Natural killer cell treated with Interleukin-12 subunit alpha and Interleukin-12 subunit beta and Interleukin-15 and Interleukin-18, amount 100 ng/mL, for 72 hours (primary cell): ENCODE measurements at regions not wholly inside any gene's neighbourhood (a gene's known extent, or its start where the extent isn't known, plus 50 kb on each side); places are given as distances from the start of the nearest gene placed in this dataset.
"Not testable (repeated sequence)": the region's sequence is repeated elsewhere in the genome, so short reads cannot be mapped to it uniquely, and the experiment has no call there.

Experiments used
- ATAC-seq, 2 donors: fragments of 150-1000 bp; cut with Tn5 transposase in 1 of 2; sonication (Bioruptor Pico), chemical (Tn5 transposase) in 1 of 2; 2 replicates each; pipeline ENCODE4 v1.10.0; 2021
- DNase-seq: peaks from one replicate; pipeline ENCODE4 v3.0.0; 2022; ENCODE audit warnings: low spot score
- H3K27ac Mint-ChIP-seq, 2 donors: 1 replicate in 1 of 2; 2 replicates in 1 of 2; pipeline ENCODE4 v1.8.0; 2022; ENCODE audit warnings: mixed read lengths in 2 of 2, mild to moderate bottlenecking in 1 of 2, moderate library complexity in 1 of 2
- H3K27me3 Mint-ChIP-seq, 2 donors: 1 replicate in 1 of 2; 2 replicates in 1 of 2; pipeline ENCODE4 v1.8.0; 2022; ENCODE audit warnings: mixed read lengths in 2 of 2
- H3K36me3 Mint-ChIP-seq: one replicate; pipeline ENCODE4 v1.8.0; 2022; ENCODE audit warnings: mixed read lengths
- H3K4me1 Mint-ChIP-seq, 2 donors: 1 replicate in 1 of 2; 2 replicates in 1 of 2; pipeline ENCODE4 v1.8.0; 2022; ENCODE audit warnings: low read depth in 2 of 2, mixed read lengths in 2 of 2, mild to moderate bottlenecking in 1 of 2
- H3K4me3 Mint-ChIP-seq: one replicate; pipeline ENCODE4 v1.8.0; 2022; ENCODE audit warnings: mixed read lengths
- H3K9me3 Mint-ChIP-seq: 2 replicates; pipeline ENCODE4 v1.8.0; 2022; ENCODE audit warnings: mixed read lengths

DNA sequence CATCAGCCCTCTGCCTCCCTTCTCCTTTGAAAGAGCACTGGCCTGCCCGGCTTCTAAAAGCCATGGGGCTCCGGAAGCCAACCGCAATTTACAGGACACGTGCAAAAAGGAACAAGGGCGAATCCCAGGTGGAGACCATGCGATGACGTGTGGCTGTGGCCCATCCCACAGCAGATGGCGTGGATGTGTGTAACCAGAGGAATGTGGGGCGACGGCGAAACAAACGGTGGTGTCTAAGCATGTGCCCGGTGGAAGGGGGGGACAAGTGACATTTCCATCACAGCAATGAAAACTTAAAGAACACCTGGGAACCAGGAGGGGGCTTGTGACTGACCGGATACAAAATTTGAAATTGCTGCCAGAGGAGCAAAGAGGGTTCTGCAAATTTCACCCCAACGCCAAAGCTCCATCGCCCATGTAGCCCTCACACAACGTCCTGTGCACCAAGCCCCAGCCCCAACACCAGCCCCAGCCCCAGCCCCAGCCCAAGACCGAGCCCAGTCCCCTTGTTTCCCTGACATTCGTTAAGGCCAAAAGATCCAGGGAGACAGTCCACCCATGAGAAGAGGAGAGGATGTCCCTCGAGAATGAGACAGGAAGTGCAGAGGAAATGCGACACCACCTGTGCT lies 159.7 kb upstream of the ZNF337 start:
- Mint-ChIP-seq H3K4me1 (peaks cover 38 to 45% of the 10 kb centered on the region in 2 donors), H3K4me3 (peak overlapping the region; percentile 81), H3K27me3 (peaks cover 20 to 35% of the 10 kb centered on the region in 2 donors), H3K36me3 (peaks cover 4% of the 10 kb centered on the region), H3K27ac (no peak overlapping the region), H3K9me3 (no peaks in the 10 kb centered on the region)
- no peak for DNase-seq
- ATAC-seq: no peak

DNA sequence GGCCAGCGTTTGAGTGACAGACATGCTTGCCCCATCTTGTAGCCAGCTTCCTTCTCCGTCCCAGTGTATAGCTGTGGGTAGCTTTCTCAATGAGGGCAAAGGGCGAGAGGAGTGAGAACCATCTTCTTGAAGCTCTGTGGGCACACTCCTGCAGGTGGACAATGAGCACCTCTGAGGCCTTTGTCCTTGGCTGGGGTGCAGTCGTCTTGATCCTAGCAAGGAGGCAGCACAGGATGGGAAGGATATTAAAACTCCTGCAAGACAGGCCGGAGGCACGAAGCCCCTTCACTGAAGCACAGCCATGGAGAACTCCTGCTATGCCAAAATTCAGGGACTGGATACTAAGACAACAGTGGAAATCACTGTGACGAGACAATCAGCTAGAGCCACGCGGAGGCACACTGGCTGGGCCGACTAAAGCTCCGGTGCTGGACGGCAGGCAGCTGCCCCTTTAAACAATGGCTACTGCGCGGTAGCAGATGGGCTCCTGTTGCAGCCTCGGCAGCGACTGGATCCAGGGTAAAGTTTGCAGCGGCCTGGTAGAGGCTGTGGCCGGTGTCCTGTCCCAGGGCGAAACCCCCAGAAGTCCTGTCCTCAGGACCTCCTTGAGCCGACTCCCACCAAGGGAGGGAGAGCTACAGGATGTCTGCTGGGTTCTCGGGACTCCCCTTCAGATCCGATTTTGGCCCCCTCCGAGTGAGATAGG lies 159.0 kb upstream of the ZNF337 start:
- not testable (repeated sequence) for H3K4me3 Mint-ChIP-seq, ATAC-seq, DNase-seq, H3K9me3 Mint-ChIP-seq, H3K36me3 Mint-ChIP-seq, H3K27ac Mint-ChIP-seq
- peaks cover 15 to 29% of the 10 kb centered on the region in 2 donors for H3K27me3 Mint-ChIP-seq
- H3K4me1 Mint-ChIP-seq: peaks cover 30 to 38% of the 10 kb centered on the region in 2 donors

DNA sequence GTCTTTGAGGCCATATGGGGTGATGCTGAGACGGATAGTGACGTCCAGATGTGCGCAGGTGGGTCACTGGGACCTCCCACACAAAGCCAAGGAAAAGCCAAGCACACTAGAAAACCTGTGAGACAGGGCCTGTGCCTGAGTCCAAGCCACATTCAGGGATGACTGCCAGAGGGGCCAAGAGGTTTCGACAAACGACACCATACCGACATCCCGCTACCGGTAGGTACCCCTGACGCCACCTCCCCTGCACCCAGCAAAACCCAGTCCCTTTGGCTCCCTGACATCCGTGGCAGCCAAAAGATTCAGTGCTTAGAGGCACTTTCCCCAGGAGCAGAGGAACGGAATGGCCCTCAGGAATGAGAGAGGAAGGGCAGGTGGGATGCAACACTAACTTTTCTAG lies 158.0 kb upstream of the ZNF337 start:
- Mint-ChIP-seq H3K27me3 (peaks cover 10 to 24% of the 10 kb centered on the region in 2 donors), H3K4me1 (peaks cover 27 to 33% of the 10 kb centered on the region in 2 donors), H3K4me3 (peak overlapping the region; percentile 77)
- H3K9me3 Mint-ChIP-seq, H3K36me3 Mint-ChIP-seq, H3K27ac Mint-ChIP-seq, DNase-seq, ATAC-seq: not testable (repeated sequence)

DNA sequence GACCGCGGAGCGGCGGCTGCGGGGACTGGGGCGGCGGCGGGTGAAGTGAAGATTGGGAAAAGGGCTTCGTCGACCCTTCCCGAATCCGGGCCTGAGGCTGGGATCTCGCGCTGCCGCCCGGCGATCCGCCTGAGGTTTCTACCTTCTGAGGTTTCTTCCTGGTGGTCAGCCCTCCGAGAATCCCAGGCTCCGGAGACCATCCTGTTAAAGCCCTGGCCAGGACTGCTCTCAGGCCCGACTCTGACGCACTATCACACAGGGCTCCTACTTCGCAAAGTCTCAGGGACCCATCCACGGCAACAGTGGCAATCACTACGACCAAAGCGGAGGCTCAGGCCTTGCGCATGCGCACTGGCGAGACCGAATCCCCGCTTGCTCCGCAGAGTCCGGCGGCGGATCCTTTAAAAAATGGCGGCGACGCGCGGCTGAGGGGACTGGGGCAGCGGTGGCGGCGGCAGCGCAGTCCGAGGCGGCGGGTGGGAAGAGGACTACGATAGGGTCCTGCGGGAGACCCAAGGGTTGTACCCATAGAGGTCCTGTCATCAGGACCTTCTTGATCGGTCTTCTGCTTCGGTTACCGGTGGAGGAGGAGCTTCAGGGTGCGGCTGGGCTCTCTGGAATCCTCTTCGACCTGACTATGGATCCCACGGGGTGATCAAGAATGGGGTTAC lies 157.2 kb upstream of the ZNF337 start:
- H3K9me3 Mint-ChIP-seq, H3K36me3 Mint-ChIP-seq: not testable (repeated sequence)
- ATAC-seq (peak; percentile 81 to 91), DNase-seq (peak; percentile 92)
- H3K4me1 Mint-ChIP-seq: peaks cover 22 to 26% of the 10 kb centered on the region in 2 donors
- H3K27me3 Mint-ChIP-seq: peaks cover 8 to 16% of the 10 kb centered on the region in 2 donors
- H3K27ac Mint-ChIP-seq: peak overlapping the region; percentile 73 to 78
- peak overlapping the region; percentile 77 for H3K4me3 Mint-ChIP-seq

DNA sequence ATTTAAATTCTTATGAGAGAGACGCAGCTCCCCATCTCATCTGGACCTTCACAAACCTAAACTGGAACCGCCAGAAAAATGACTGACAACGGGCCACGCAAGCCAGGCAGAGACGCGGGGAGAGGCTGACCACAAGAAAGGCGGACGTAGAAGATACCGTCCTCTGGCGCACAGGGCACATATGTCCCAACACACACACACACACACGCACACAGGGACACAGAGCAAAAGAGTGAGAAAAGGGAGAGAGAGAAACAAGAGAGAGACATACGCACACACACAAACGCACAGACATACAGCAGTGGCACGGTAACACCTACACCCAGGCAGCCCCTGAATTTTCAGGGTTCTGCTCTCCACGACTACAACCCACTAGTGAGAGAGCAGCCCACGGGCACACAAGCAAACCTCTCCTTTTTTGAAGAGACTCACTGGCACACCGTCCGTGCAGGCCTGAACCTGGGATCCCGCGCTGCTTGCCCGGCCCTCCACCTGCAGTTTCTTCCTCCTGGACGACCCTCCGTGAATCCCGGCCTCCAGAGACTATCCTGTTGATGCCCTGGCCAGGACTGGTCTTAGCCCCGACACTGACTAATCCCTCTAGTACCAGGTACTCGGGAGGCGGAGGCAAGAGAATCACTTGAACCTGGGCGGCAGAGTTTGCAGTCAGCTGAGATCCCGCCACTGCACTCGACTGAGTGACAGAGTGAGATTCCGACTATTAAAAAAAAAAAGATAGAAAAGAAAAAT lies 156.5 kb upstream of the ZNF337 start:
- DNase-seq: not testable (repeated sequence)
- peaks cover 22 to 26% of the 10 kb centered on the region in 2 donors for H3K4me1 Mint-ChIP-seq
- peak overlapping the region; percentile 73 to 78 for H3K27ac Mint-ChIP-seq

DNA sequence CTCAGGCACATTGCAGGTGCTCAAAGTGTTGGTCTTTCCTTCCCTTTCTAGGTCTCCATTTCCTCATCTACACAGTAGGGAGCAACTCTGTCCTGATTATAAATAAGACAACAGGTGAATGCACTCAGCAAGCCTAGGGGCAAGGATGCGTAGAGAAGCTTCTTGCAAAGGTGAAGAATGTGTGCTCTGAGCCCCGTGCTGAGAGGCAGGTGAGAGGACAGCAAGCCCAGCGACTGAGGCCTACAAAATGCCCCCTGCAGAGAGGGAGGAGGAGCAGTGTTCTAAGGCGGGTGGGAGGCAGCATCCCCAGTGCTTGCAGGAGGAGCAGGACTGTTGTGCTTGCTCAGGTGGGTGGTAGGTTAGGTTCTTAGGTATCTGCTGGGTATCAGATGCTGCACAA lies 153.5 kb upstream of the ZNF337 start:
- DNase-seq, H3K27me3 Mint-ChIP-seq, H3K27ac Mint-ChIP-seq, H3K36me3 Mint-ChIP-seq, H3K9me3 Mint-ChIP-seq, ATAC-seq, H3K4me3 Mint-ChIP-seq: not testable (repeated sequence)
- H3K4me1 Mint-ChIP-seq: peaks cover 14 to 19% of the 10 kb centered on the region in 2 donors

More for the DNA sequence above, 156.5 kb upstream of the ZNF337 start:
- Mint-ChIP-seq H3K4me3 (peak overlapping the region; percentile 77), H3K27me3 (peaks cover 8 to 15% of the 10 kb centered on the region in 2 donors)
- not testable (repeated sequence) for H3K36me3 Mint-ChIP-seq, H3K9me3 Mint-ChIP-seq, ATAC-seq

DNA sequence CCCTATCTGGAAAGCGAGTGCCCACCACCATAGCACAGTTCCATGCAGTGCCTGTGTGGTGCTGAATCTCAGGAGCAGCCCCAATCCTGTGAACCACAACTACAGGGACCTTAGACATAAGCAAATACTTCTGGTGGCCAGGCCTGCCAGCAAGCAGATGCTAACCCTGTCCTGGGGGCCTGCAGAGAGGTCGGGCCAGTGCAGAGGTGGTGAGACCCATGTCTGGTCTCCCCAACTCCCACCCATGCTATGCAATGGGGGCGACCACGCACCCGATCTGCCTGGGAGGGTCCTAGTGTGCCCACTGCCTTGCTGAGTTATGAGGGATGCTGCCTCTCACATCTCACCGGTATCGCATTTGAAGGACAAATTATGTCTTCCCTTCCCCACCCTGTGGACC lies 151.6 kb upstream of the ZNF337 start:
- Mint-ChIP-seq H3K27ac (no peak overlapping the region), H3K27me3 (peaks cover 0 to 2% of the 10 kb centered on the region in 2 donors)
- ATAC-seq: no peak

DNA sequence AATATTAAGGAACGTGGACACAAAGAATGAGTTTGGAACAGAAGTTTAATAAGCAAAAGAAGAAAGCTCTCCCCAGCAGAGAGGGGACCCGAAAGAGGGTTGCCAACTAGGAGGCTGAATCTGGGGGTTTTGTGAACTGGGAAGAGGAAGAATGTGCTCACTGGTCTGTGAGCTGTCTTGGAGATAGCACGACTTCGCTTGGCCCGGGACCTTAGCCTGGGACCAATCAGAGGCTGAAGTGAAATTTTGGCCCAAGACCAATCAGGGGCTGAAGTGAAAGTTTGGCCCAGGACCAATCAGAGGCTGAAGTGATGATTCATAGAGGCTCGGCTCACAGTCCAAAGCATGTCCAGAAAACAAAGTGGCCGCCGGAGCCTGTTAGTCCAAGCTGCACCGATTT lies 148.0 kb upstream of the ZNF337 start:
- H3K9me3 Mint-ChIP-seq, H3K27ac Mint-ChIP-seq, H3K4me1 Mint-ChIP-seq, DNase-seq, H3K4me3 Mint-ChIP-seq, ATAC-seq, H3K36me3 Mint-ChIP-seq, H3K27me3 Mint-ChIP-seq: not testable (repeated sequence)

More for the DNA sequence above, 151.6 kb upstream of the ZNF337 start:
- DNase-seq: peak; percentile 20
- H3K4me1 Mint-ChIP-seq: peaks cover 5 to 6% of the 10 kb centered on the region in 2 donors
- H3K4me3 Mint-ChIP-seq: no peak overlapping the region
- H3K9me3 Mint-ChIP-seq: no peaks in the 10 kb centered on the region
- H3K36me3 Mint-ChIP-seq: no peaks in the 10 kb centered on the region

DNA sequence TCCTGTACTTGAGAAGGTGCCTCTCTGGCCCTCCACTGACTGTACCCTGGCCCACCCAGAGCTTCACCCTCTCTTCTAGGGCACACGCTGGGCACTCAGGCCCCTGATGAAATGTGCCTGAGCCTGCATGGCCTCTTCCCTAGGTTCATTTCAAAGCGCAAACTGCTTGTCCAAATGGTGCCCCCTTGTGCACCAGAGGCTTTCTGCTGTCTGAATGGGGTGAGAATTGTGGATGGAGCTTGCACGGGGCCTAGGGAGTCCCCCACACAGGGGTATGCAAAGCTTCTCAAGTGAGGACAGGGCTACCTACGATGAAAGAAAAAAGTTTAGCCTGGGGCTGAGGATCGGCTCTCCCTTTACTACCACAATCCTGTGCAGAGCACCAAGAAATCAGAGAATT lies 116.9 kb upstream of the ZNF337 start:
- not testable (repeated sequence) for H3K36me3 Mint-ChIP-seq, DNase-seq, H3K9me3 Mint-ChIP-seq, H3K4me1 Mint-ChIP-seq, H3K27me3 Mint-ChIP-seq, H3K27ac Mint-ChIP-seq, H3K4me3 Mint-ChIP-seq, ATAC-seq

DNA sequence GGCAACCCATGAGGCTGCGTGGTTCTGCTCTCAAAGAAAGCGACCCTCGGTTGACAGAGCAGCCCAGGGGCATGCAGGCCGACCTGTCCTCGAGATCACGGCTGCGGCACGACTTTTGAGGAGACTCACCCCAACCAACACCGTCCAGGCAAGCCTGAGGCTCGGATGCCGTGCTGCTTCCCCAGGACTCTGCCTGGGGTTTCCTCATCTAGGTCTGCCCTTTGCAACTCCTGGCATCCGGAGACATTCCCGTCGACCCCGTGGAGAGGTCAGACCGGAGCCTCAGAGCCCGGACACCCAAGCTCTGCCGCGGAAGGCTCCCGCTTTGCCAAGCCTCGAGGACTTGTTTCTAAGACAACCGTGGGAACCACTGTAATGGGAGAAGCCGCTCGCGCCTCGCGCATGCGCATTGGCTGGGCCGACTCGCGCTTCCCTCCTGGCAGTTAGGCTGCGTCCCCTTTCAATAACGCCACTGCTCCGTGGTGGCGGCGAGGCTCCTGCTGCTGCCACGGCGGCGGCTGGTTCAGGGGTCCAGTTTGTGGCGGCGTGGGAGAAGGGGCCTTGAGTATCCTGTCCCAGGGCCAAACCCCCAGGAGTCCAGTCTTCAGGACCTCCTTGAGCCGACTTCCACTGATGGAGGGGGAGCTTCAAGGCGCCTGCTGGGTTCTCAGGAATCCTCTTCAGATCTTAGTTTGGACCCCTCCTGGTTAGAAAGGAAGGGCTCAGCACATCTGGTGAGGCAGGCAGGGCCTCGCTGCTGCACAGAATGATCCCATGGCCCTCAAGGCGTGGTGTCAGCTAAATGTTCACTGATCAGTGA lies 101.7 kb upstream of the ZNF337 start:
- not testable (repeated sequence) for H3K36me3 Mint-ChIP-seq, H3K9me3 Mint-ChIP-seq, DNase-seq, H3K4me1 Mint-ChIP-seq, H3K4me3 Mint-ChIP-seq, H3K27me3 Mint-ChIP-seq, H3K27ac Mint-ChIP-seq
- ATAC-seq: peak in 1 of 2 donors; percentile 57

DNA sequence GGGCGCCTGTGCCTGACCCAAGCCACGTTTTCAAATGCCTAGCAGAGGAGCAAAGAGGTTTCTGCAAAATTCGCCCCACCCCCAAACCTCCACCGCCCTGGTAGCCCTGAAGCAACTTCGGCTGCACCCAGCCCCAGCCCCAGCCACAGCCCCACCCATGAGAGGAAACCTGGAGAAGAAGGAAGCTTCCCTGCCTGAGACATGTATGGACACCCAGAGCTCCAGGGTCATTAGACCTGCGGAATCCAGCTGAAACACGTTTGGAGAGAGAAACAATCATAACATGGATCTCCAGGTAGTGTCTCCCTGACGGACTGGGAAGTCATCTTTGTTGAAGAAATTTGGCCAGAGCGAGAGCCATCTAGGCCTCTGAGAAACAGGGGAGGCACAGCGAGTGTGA lies 100.4 kb upstream of the ZNF337 start:
- ATAC-seq, H3K4me1 Mint-ChIP-seq, DNase-seq, H3K27me3 Mint-ChIP-seq, H3K4me3 Mint-ChIP-seq, H3K27ac Mint-ChIP-seq, H3K36me3 Mint-ChIP-seq, H3K9me3 Mint-ChIP-seq: not testable (repeated sequence)

DNA sequence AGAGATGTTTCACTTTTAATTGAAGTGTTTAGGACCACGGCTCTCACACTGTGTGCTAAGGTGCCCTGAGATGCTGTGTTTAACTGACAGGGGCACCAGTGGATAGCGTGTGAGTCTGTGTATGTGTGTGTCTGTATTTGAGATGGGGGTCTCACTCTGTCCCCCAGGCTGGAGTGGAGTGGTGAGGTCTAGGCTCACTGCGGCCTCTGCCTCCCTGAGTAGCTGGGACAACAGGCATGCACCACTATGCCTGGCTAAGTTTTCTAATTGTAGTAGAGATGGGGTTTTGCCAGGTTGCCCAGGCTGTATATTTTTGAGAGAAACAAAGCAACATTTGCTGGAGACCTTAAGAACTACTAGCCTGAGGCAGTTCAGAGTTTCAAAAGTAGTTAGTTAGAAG lies 80.6 kb upstream of the ZNF337 start:
- not testable (repeated sequence) for H3K36me3 Mint-ChIP-seq, DNase-seq, ATAC-seq, H3K4me3 Mint-ChIP-seq, H3K27me3 Mint-ChIP-seq, H3K27ac Mint-ChIP-seq, H3K9me3 Mint-ChIP-seq, H3K4me1 Mint-ChIP-seq

DNA sequence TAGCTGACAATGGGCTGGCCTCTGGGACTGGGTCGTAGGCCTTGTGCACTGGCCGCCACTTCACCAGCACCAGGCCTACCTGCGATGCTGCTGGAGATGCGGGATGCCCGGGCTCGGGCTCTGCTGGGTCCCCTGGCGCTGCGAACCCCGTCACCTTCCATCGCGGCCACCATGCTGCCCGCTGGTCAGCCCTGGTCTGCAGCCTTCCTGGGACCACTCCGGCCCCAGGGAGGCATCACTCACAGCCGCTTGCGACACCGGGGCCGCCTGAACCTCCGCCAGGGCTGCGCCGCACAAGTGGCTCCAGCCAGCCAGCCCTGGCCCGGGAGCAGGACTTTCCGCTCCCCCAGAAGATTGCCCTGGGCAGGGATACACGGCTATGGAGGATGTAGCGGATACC lies 78.1 kb upstream of the ZNF337 start:
- not testable (repeated sequence) for H3K9me3 Mint-ChIP-seq, H3K27me3 Mint-ChIP-seq, H3K36me3 Mint-ChIP-seq, H3K4me3 Mint-ChIP-seq, DNase-seq, ATAC-seq, H3K27ac Mint-ChIP-seq, H3K4me1 Mint-ChIP-seq
